Caco-2 (cell line): ENCODE measurements at regions not wholly inside any gene's neighbourhood (a gene's known extent, or its start where the extent isn't known, plus 50 kb on each side); places are given as distances from the start of the nearest gene placed in this dataset.
"Not testable (repeated sequence)": the region's sequence is repeated elsewhere in the genome, so short reads cannot be mapped to it uniquely, and the experiment has no call there.

Source experiments
- BruUV-seq: library from RNA; stranded (reverse); fragments of 400-500 nt; replicated peaks from 2 replicates; lab custom pipeline; 2021; lab: Mats Ljungman, UMichigan
- CTCF ChIA-PET: fragments of 300-600 bp; sonication (Branson Sonifier 250); formaldehyde crosslinking; loops from one replicate; lab custom pipeline; 2022; ENCODE audit warnings: antibody characterized with exemption; lab: Charles Lee
- POLR2A ChIA-PET: fragments of 300-600 bp; sonication (Branson Sonifier 250); formaldehyde crosslinking; loops from one replicate; lab custom pipeline; 2022; ENCODE audit warnings: antibody characterized with exemption; lab: Charles Lee
- DNase-seq, 2 experiments: peaks; one replicate each; pipeline versions ENCODE4 v3.0.0 to v3.0.0-alpha.2; 2020 to 2022
- H3K27me3 ChIP-seq: replicated peaks from 2 replicates; pipeline ENCODE4 v1.6.0; 2011; ENCODE audit warnings: low read length; ENCODE audit not compliant: control insufficient read depth, insufficient read depth
- H3K36me3 ChIP-seq: 2 replicates; pipeline ENCODE4 v1.5.1; 2011; ENCODE audit warnings: low read length; ENCODE audit not compliant: control insufficient read depth, insufficient read depth
- H3K4me1 ChIP-seq: fragments of 250-450 bp; sonication (Bioruptor Pico); 2 replicates; pipeline ENCODE4 v1.5.1; 2020; ENCODE audit warnings: mild to moderate bottlenecking
- H3K4me3 ChIP-seq: 2 replicates; pipeline ENCODE4 v1.5.1; 2011; ENCODE audit warnings: low read depth, mild to moderate bottlenecking, control low read depth, low read length
- H3K9me3 ChIP-seq: fragments of 250-450 bp; sonication (Bioruptor Pico); 2 replicates; pipeline ENCODE4 v1.5.1; 2020; ENCODE audit warnings: mild to moderate bottlenecking, moderate library complexity
- H3K27ac Mint-ChIP-seq: one replicate; pipeline ENCODE4 v1.8.0; 2022; ENCODE audit warnings: mixed read lengths; ENCODE audit not compliant: unreplicated experiment
- H3K27me3 Mint-ChIP-seq: one replicate; pipeline ENCODE4 v1.8.0; 2022; ENCODE audit warnings: mixed read lengths; ENCODE audit not compliant: insufficient read depth, unreplicated experiment
- H3K36me3 Mint-ChIP-seq: one replicate; pipeline ENCODE4 v1.8.0; 2022; ENCODE audit warnings: mild to moderate bottlenecking, mixed read lengths; ENCODE audit not compliant: insufficient read depth, unreplicated experiment
- H3K4me1 Mint-ChIP-seq: one replicate; pipeline ENCODE4 v1.8.0; 2022; ENCODE audit warnings: low read depth, mixed read lengths; ENCODE audit not compliant: unreplicated experiment
- H3K4me3 Mint-ChIP-seq: one replicate; pipeline ENCODE4 v1.8.0; 2022; ENCODE audit warnings: mild to moderate bottlenecking, moderate library complexity, mixed read lengths; ENCODE audit not compliant: unreplicated experiment
- H3K9me3 Mint-ChIP-seq: one replicate; pipeline ENCODE4 v1.8.0; 2022; ENCODE audit warnings: mixed read lengths; ENCODE audit not compliant: unreplicated experiment
- CTCF ChIP-seq, 2 experiments: fragments of 200-600 bp in 1 of 2; IDR thresholded peaks; 1 replicate in 1 of 2; 2 replicates in 1 of 2; pipeline versions ENCODE4 v1.5.1 to v1.8.0; 2011 to 2022; ENCODE audit warnings: antibody characterized with exemption in 1 of 2, control low read depth in 1 of 2, inconsistent platforms in 1 of 2, low read depth in 1 of 2, low read length in 1 of 2, mild to moderate bottlenecking in 1 of 2, moderate library complexity in 1 of 2; ENCODE audit not compliant: insufficient read depth in 1 of 2, severe bottlenecking in 1 of 2, unreplicated experiment in 1 of 2
- intact Hi-C: fragments of 100-400 bp; cut with micrococcal nuclease; formaldehyde crosslinking; loops from one replicate; pipeline ENCODE4 v1.10.0; 2022; ENCODE audit not compliant: unreplicated experiment

- Mint-ChIP-seq H3K36me3 (no peaks in the 10 kb centered on the region), H3K9me3 (peaks cover 7% of the 10 kb centered on the region), H3K4me1 (no peaks in the 10 kb centered on the region), H3K27ac (no peak overlapping the region), H3K27me3 (no peaks in the 10 kb centered on the region), H3K4me3 (no peak overlapping the region)
- ChIA-PET POLR2A (no interaction called here), CTCF (no interaction called here)
- Histone ChIP-seq H3K4me1 (no peaks in the 10 kb centered on the region), H3K36me3 (no peaks in the 10 kb centered on the region), H3K27me3 (no peaks in the 10 kb centered on the region), H3K9me3 (peaks cover 5% of the 10 kb centered on the region; the same call in 1 of the 2 replicates), H3K4me3 (no peak overlapping the region)
- no peak for DNase-seq
- BruUV-seq = no TSS peak
- intact Hi-C loops = no loop called here
- TF ChIP-seq CTCF (IDR thresholded peaks at IDR 0.05; ENCODE audit: insufficient read depth in 1 of 2, low read depth in 1 of 2, low read length in 1 of 2, severe bottlenecking in 1 of 2, unreplicated experiment in 1 of 2) = no peak
These were observed 131.5 kb downstream of the RGPD3 start for GRCh38 chr2:106336737-106337136.

GRCh38 chr2:106336108-106336507 lies 132.1 kb downstream of the RGPD3 start:
- H3K27me3 Mint-ChIP-seq = no peaks in the 10 kb centered on the region
- BruUV-seq = no TSS peak
- Histone ChIP-seq H3K36me3 (no peaks in the 10 kb centered on the region), H3K4me3 (no peak overlapping the region), H3K9me3 (peaks cover 5% of the 10 kb centered on the region; the same call in 1 of the 2 replicates), H3K4me1 (no peaks in the 10 kb centered on the region), H3K27me3 (no peaks in the 10 kb centered on the region)
- DNase-seq = no peak
- TF ChIP-seq CTCF (IDR thresholded peaks at IDR 0.05; ENCODE audit: insufficient read depth in 1 of 2, low read depth in 1 of 2, low read length in 1 of 2, severe bottlenecking in 1 of 2, unreplicated experiment in 1 of 2) = no peak
- no peaks in the 10 kb centered on the region for H3K4me1 Mint-ChIP-seq
- intact Hi-C loops = no loop called here
- POLR2A ChIA-PET = no interaction called here
- H3K36me3 Mint-ChIP-seq = no peaks in the 10 kb centered on the region
- no peak overlapping the region for H3K27ac Mint-ChIP-seq
- H3K9me3 Mint-ChIP-seq = peaks cover 7% of the 10 kb centered on the region
- H3K4me3 Mint-ChIP-seq = no peak overlapping the region
- CTCF ChIA-PET = no interaction called here

- no peak overlapping the region for H3K4me3 ChIP-seq
- ChIA-PET CTCF (no interaction called here), POLR2A (interaction anchor here (0.6 kb wide), 1 partner anchor 54 kb away, joined by 3 read pairs; no protein-coding TSS in a partner anchor)
- H3K27me3 ChIP-seq = no peaks in the 10 kb centered on the region
- Mint-ChIP-seq H3K4me1 (no peaks in the 10 kb centered on the region), H3K27ac (no peak overlapping the region), H3K36me3 (no peaks in the 10 kb centered on the region), H3K4me3 (no peak overlapping the region), H3K9me3 (peaks cover 15% of the 10 kb centered on the region), H3K27me3 (no peaks in the 10 kb centered on the region)
- intact Hi-C loops = no loop called here
- no peak for DNase-seq
- no peaks in the 10 kb centered on the region for H3K36me3 ChIP-seq
- H3K9me3 ChIP-seq = peaks cover 5% of the 10 kb centered on the region; the same call in 1 of the 2 replicates
- BruUV-seq = no TSS peak
- TF ChIP-seq CTCF (IDR thresholded peaks at IDR 0.05; ENCODE audit: insufficient read depth in 1 of 2, low read depth in 1 of 2, low read length in 1 of 2, severe bottlenecking in 1 of 2, unreplicated experiment in 1 of 2) = no peak
- H3K4me1 ChIP-seq = no peaks in the 10 kb centered on the region
These were observed 133.4 kb downstream of the RGPD3 start for GRCh38 chr2:106334802-106335201.

GRCh38 chr2:106333253-106333873 lies 134.8 kb downstream of the RGPD3 start:
- intact Hi-C loops, H3K4me1 ChIP-seq, H3K27me3 Mint-ChIP-seq, POLR2A ChIA-PET, H3K27ac Mint-ChIP-seq, H3K4me1 Mint-ChIP-seq, H3K9me3 ChIP-seq, H3K27me3 ChIP-seq, H3K4me3 ChIP-seq, H3K36me3 Mint-ChIP-seq, H3K4me3 Mint-ChIP-seq, BruUV-seq, DNase-seq, H3K36me3 ChIP-seq: not testable (repeated sequence)
- CTCF ChIA-PET = interaction anchor here (0.7 kb wide), 1 partner anchor 225 kb away, joined by 3 read pairs; no protein-coding TSS in a partner anchor
- peaks cover 15% of the 10 kb centered on the region for H3K9me3 Mint-ChIP-seq
